22Rv1 (cell line): ENCODE measurements at regions not wholly inside any gene's neighbourhood (a gene's known extent, or its start where the extent isn't known, plus 50 kb on each side); places are given as distances from the start of the nearest gene placed in this dataset.

Experiments
- CTCF ChIP-seq: fragments of 450-650 bp; IDR thresholded peaks from 2 replicates; pipeline ENCODE4 v1.5.1; 2017; ENCODE audit warnings: mild to moderate bottlenecking
- ZFX ChIP-seq: fragments of 450-650 bp; IDR thresholded peaks from 2 replicates; pipeline ENCODE4 v1.6.1; 2017; ENCODE audit warnings: antibody characterized with exemption, borderline replicate concordance

- TF ChIP-seq CTCF (no peak), ZFX (no peak)
Measured at GRCh38 chr5:125695996-125696655, 727.1 kb upstream of the GRAMD2B start.
